Glomerular endothelial cell (primary cell): ENCODE measurements at regions not wholly inside any gene's neighbourhood (a gene's known extent, or its start where the extent isn't known, plus 50 kb on each side); places are given as distances from the start of the nearest gene placed in this dataset.
"Not testable (repeated sequence)": the region's sequence is repeated elsewhere in the genome, so short reads cannot be mapped to it uniquely, and the experiment has no call there.

Source experiments
- DNase-seq: peaks from one replicate; pipeline ENCODE4 v3.0.0-alpha.2; 2011; ENCODE audit warnings: low read depth, low spot score; ENCODE audit errors: extremely low read depth

GRCh38 chr2:118577202-118577601 lies 270.2 kb downstream of the EN1 start:
- DNase-seq, result no peak

GRCh38 chr2:118576109-118576855 lies 271.2 kb downstream of the EN1 start:
- DNase-seq, result no peak

- not testable (repeated sequence) for DNase-seq
Observed at GRCh38 chr2:118572380-118572779, 275.1 kb downstream of the EN1 start.

GRCh38 chr2:118569876-118570535 lies 277.4 kb downstream of the EN1 start:
- DNase-seq, result no peak

GRCh38 chr2:118568700-118569099 lies 278.7 kb downstream of the EN1 start:
- DNase-seq, result no peak

GRCh38 chr2:118565786-118566540 lies 281.5 kb downstream of the EN1 start:
- DNase-seq, result no peak

GRCh38 chr2:118565301-118565700 lies 282.1 kb downstream of the EN1 start:
- no peak for DNase-seq

GRCh38 chr2:118562144-118562543 lies 285.3 kb downstream of the EN1 start:
- no peak for DNase-seq

DNA sequence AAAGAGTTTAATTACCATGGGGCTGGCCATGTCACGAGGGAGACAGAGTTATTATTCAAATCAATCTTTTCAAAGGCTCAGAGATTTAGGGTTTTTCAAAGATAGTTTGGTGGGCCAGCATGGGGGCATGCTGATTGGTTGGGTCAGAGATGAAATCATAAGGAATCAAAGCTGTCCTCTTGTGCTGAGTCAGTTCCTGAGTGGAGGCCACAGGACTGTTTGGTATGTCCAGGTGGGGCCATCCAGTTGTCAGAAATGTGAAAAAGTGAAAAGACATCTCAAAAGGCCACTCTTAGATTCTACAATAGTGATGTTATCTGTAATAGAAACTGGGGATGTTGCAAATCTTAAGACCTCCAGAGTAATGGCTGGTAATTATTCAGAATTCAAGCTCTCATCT lies 288.6 kb downstream of the EN1 start:
- DNase-seq, result no peak

- DNase-seq, result no peak
Observed at GRCh38 chr2:118557791-118558190, 289.7 kb downstream of the EN1 start.

- no peak for DNase-seq
Observed at GRCh38 chr2:118557016-118557415, 290.4 kb downstream of the EN1 start.

DNA sequence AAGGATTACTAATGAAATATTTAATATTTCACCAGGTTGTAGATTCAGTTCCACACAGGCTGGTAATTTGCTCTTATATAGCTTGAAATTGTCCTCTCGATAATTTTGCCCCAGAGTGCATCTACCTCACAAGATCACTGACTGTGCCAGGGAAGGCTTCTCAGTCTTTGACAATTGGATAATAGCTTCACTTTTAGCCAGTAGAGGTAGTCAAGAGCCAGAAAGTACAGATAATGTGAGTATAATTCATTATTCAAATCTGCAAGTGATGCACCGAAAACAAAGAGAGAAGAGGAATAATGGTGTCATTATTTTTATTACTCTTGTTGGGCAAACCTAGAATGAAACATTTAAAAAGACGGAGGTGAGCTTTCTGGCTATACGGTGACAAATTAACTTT lies 292.8 kb downstream of the EN1 start:
- no peak for DNase-seq

DNA sequence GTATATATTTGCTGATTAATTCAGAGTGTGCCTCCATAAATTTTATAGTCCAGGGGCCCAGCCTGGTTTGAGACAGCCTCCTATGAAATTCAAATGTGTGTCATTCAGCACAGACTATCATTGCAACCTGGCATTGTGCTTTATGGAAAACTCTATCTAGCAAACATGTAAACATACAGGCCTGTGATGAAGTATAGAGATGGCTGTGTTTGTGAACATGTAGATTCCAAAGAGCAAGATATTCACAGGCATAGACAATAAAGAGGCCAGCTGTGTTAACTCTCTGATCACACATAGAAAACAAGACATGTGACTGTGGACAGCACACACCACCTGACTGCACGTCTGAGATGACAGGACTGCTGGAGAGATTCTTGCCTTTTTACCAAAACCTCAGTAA lies 297.9 kb downstream of the EN1 start:
- DNase-seq, result no peak

- no peak for DNase-seq
Observed at GRCh38 chr2:118548880-118549488, 298.5 kb downstream of the EN1 start.

GRCh38 chr2:118539290-118539689 lies 308.2 kb downstream of the EN1 start:
- DNase-seq, result no peak

GRCh38 chr2:118536306-118536705 lies 311.1 kb downstream of the EN1 start:
- no peak for DNase-seq

- DNase-seq, result no peak
Observed at GRCh38 chr2:118535818-118536212, 311.6 kb downstream of the EN1 start.

- DNase-seq, result no peak
Observed at GRCh38 chr2:118535171-118535817, 312.2 kb downstream of the EN1 start.

GRCh38 chr2:118530976-118531375 lies 316.5 kb downstream of the EN1 start:
- DNase-seq, result no peak

DNA sequence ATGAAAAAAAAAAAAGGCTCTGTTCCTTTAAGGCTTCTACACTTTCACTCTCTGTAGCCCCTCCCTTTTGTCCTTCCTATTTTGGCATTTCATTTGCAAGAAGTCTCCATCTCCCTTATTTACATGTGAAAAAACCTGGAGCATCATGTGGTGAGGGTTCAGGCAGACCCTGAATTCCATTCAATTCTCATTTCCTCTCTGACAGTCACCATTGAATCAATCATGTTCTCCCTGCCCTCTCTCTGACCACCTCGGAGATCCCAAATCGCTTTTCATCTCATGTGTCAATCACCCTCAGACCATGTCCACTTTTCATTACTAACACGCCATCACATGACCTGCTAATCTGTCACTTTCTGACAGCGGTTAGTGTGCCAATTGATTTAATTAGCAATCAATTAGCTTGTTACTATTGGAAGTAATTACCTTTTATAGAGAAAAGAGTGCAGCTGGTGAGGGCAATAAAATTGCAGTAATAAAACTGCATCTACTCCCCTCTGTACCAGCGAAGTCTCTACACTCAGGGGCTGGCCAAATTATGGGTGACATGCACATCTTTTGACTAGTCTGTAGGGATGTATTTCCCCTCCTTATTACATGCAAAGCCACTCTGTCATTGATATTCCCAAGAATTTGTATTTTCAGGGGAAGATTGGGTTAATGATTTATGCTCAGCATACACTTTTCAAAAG lies 317.4 kb downstream of the EN1 start:
- no peak for DNase-seq
